ENCODE measurements at regions not wholly inside any gene's neighbourhood (a gene's known extent, or its start where the extent isn't known, plus 50 kb on each side); places are given as distances from the start of the nearest gene placed in this dataset.
A peak's percentile ranks its signal among the peaks of the same experiment; 100 is the strongest.
"Not testable (repeated sequence)": the region's sequence is repeated elsewhere in the genome, so short reads cannot be mapped to it uniquely, and the experiment has no call there.

DNA sequence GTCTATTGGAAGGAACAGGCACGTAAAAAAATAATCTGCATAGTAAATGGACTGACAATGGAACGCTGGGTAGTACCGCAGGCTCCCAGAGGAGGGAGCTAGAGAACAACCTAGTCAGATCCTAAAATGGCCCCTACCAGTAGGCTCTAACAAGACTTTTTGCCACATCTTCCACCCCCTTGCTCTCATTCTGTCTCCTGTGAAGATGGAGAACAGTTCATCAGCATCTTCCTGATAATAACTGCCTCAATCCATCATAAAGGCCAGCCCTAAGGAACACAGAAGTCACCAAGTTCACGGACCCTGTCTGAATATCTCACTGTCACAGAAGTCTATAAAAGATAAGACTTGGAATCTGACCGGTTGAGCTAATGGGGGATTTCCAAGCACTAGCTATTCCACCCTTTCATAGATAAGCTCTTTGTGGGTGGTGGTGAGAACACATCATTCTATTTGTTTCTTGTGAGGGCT is 133.4 kb downstream of the SLC1A3 start:
- intact Hi-C loops (cut with micrococcal nuclease), result loop anchor here (1.0 to 5.0 kb wide), 5 partner anchors 131 to 373 kb away; no protein-coding TSS in a partner anchor
- Mint-ChIP-seq H3K27me3 (peaks cover 25% of the 10 kb centered on the region), H3K36me3 (no peaks in the 10 kb centered on the region), H3K9me3 (no peaks in the 10 kb centered on the region), H3K4me3 (no peak overlapping the region), H3K4me1 (ENCODE audit: low read depth) (peaks cover 4% of the 10 kb centered on the region), H3K27ac (no peak overlapping the region)
- DNase-seq, result peak; percentile 84
- ChIA-PET POLR2A (interaction anchor here (1.2 kb wide), 1 partner anchor 128 kb away, joined by 3 read pairs; no protein-coding TSS in a partner anchor), CTCF (interaction anchor here (0.6 to 3.0 kb wide), 26 partner anchors 9 to 293 kb away, joined by 3 to 30 read pairs (median 3); partner anchors contain the start of gene NIPBL)

DNA sequence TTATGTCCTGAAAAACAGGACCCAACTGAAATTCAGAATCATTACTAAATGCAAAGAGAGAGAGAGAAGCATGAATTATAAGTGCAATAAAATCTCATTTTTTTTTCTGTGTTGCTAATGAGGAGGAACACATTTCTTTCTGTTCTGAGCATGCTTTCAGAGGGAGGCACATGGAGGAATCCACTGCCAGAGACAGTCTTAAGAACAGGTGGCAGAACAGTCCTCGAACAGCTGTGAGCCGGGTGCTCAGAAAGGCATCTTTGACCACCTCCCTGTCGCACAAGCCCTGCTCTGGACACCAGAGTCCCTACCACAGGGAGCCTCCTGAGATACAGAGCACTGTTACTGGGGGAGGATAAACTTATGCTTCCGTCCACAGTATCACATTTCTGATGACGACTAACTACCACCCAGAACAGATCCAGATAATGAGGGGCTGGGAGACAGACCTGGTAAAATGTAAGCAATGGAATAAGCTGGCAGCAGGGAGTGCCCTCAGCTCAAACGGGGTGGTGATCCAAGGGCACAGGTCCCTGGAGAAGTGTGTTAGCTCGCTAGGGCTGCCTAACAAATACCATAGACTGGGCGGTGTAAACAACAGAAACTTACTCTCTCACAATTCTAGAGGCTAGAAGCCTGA is 134.0 kb downstream of the SLC1A3 start:
- no peak for DNase-seq
- Mint-ChIP-seq H3K27me3 (peaks cover 31% of the 10 kb centered on the region), H3K9me3 (no peaks in the 10 kb centered on the region), H3K4me1 (ENCODE audit: low read depth) (peaks cover 8% of the 10 kb centered on the region), H3K4me3 (no peak overlapping the region), H3K27ac (no peak overlapping the region), H3K36me3 (no peaks in the 10 kb centered on the region)
- ChIA-PET POLR2A (interaction anchor here (1.2 kb wide), 1 partner anchor 127 kb away, joined by 3 read pairs; no protein-coding TSS in a partner anchor), CTCF (interaction anchor here (0.7 to 3.0 kb wide), 18 partner anchors 9 to 278 kb away, joined by 3 to 30 read pairs (median 4); partner anchors contain the start of gene NIPBL)
- intact Hi-C loops (cut with micrococcal nuclease), result no loop called here

DNA sequence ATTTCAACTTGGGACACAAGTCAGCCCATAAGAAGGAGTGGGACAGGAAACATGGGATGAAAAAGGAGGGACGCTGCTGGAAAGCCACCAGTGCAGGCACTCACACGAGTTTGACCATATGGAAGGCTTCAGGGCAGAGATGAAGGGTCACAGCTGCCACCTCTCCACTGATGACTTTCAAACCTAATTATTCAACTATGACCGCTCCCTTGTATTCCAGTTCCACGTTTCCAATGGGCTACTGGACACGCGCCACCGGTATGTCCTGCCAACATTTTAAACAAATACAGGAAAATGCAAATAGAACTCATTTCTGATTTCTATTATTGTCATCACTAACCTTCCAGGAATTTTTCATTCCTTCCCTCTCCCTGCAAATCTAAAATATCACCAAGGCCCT is 134.7 kb downstream of the SLC1A3 start:
- POLR2A ChIA-PET, result no interaction called here
- intact Hi-C loops (cut with micrococcal nuclease), result no loop called here
- Mint-ChIP-seq H3K27ac (no peak overlapping the region), H3K36me3 (no peaks in the 10 kb centered on the region), H3K9me3 (no peaks in the 10 kb centered on the region), H3K27me3 (peaks cover 36% of the 10 kb centered on the region), H3K4me3 (no peak overlapping the region), H3K4me1 (ENCODE audit: low read depth) (peaks cover 8% of the 10 kb centered on the region)
- CTCF ChIA-PET, result interaction anchor here (1.4 to 3.0 kb wide), 3 partner anchors 126 to 263 kb away, joined by 4 to 24 read pairs (median 23); no protein-coding TSS in a partner anchor
- no peak for DNase-seq

DNA sequence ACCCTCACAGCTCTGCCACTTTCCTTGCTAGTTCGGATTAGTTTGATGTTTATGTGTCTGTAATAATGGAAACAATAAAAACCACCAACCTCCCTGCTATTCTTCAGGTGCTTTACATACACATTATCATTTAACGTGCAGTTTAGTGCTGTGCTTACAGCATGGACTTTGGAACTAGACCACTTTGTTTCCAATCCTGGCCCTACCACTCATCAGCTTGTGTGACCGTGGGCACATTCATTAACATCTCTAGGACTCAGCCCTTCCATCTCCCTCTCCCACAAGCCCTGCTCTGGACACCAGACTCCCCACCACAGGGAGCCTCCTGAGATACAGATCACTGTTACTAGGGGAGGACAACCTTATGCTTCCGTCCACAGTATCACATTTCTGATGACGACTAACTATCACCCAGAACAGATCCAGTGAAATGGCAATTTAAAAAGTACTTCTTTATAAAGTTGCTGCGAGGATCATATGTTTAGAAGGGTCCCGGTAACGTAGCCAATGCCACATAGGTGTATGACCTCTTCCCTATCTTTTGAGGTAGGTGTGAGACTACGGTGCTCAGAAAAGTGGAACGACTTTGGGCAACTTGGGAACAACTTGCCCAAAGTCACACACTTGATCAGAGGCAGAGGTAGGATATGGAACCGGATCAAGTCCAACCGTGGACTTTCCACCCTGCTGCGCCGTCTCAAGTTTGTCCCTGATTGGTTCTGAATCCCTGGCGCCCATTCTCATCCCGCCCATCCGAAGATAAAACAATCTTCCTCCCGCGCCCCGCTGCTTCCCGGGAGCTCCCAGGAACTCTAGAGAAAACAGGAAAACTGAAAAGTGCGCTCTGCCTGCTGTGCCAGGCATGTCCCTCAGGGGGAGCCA is 132.4 kb upstream of the NIPBL start:
- H3K9me3 Mint-ChIP-seq, result no peaks in the 10 kb centered on the region
- H3K36me3 Mint-ChIP-seq, result no peaks in the 10 kb centered on the region
- DNase-seq, result no peak
- H3K27me3 Mint-ChIP-seq, result peaks cover 43% of the 10 kb centered on the region
- H3K27ac Mint-ChIP-seq, result no peak overlapping the region
- ChIA-PET CTCF (interaction anchor here (0.6 to 4.2 kb wide), 12 partner anchors 9 to 262 kb away, joined by 3 to 25 read pairs (median 4); no protein-coding TSS in a partner anchor), POLR2A (no interaction called here)
- peaks cover 8% of the 10 kb centered on the region for H3K4me1 Mint-ChIP-seq (ENCODE audit: low read depth)
- peak overlapping the region; percentile 78 for H3K4me3 Mint-ChIP-seq
- intact Hi-C loops (cut with micrococcal nuclease), result no loop called here

DNA sequence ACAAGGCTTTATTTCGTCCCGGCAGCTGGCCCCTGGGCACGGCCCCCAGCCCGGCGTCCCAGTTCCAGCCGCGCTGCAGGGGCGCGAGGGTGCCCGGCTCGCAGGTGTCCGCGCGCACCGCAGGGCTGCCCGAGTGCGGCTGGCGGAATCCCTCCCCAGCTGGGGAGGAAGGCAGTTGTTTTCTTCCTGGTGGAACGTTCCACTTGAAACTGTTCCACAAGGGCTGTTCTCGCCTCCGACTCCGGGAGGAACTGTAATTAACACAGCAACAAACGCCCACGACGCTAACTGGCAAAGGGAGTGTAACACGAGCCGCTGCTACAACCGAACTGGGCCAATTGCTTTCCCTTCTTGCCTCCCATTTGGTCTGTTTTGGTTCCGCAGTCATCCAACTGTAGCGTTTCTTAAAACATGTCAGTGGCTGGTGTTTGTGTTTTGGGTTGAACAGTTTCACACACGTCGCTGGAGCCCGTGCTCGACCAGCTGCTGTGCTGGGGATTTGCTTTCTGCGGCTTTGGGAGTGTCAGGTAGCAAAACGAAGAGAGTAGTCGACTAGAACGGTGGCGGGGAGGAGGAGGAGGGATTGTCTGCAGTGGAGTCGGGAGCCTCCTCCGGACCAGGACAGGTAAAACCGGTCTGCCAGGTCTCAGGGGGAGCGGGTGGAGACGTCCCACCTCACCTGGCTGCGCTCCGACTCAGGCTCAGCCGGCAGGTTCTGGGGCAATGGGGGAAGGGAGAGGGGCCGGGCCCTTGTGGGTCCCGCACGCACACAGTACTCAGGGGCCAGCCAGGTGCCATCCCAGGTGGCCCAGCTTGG is 131.6 kb upstream of the NIPBL start:
- ChIA-PET CTCF (interaction anchor here (0.6 to 4.2 kb wide), 10 partner anchors 8 to 261 kb away, joined by 3 to 25 read pairs (median 5); no protein-coding TSS in a partner anchor), POLR2A (no interaction called here)
- Mint-ChIP-seq H3K36me3 (no peaks in the 10 kb centered on the region), H3K4me3 (peak overlapping the region; percentile 78), H3K4me1 (ENCODE audit: low read depth) (peaks cover 8% of the 10 kb centered on the region), H3K9me3 (no peaks in the 10 kb centered on the region), H3K27ac (no peak overlapping the region), H3K27me3 (peaks cover 43% of the 10 kb centered on the region)
- peak; percentile 45 for DNase-seq
- intact Hi-C loops (cut with micrococcal nuclease), result loop anchor here (1.0 kb wide), 1 partner anchor 125 kb away; no protein-coding TSS in a partner anchor

DNA sequence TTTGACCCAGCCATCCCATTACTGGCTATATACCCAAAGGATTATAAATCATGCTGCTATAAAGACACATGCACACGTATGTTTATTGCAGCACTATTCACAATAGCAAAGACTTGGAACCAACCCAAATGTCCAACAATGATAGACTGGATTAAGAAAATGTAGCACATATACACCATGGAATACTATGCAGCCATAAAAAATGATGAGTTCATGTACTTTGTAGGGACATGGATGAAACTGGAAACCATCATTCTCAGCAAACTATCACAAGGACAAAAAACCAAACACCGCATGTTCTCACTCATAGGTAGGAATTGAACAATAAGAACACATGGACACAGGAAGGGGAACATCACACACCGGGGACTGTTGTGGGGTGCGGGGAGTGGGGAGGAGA is 128.8 kb upstream of the NIPBL start:
- CTCF ChIA-PET, H3K9me3 Mint-ChIP-seq: not testable (repeated sequence)

DNA sequence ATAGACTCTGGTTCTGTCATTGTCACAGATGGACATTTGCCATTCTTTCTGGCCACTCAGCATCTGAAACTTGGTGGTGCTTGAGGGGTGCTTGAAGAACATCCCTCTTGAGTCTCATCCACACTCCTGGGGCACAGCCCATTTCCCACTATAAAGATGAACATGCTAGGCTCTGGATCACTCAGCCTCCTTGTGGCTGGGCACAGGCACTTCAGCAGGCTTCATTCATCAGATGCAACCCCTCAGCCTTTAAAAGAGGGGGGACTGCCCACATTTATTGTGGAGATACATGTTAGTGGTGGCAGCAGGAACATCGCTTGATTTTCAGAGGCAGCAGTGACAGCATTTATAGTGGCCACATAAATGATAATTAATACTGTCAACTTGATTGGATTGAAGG is 124.7 kb upstream of the NIPBL start:
- H3K9me3 Mint-ChIP-seq, result no peaks in the 10 kb centered on the region
- ChIA-PET CTCF (no interaction called here), POLR2A (no interaction called here)
- peaks cover 10% of the 10 kb centered on the region for H3K27me3 Mint-ChIP-seq
- no peaks in the 10 kb centered on the region for H3K4me1 Mint-ChIP-seq (ENCODE audit: low read depth)
- no peak overlapping the region for H3K27ac Mint-ChIP-seq
- H3K36me3 Mint-ChIP-seq, result no peaks in the 10 kb centered on the region
- intact Hi-C loops (cut with micrococcal nuclease), result no loop called here
- no peak overlapping the region for H3K4me3 Mint-ChIP-seq
- DNase-seq, result no peak

More for the DNA sequence above, 128.8 kb upstream of the NIPBL start:
- H3K4me1 Mint-ChIP-seq (ENCODE audit: low read depth); H3K27ac Mint-ChIP-seq; H3K4me3 Mint-ChIP-seq; DNase-seq; H3K36me3 Mint-ChIP-seq; intact Hi-C loops (cut with micrococcal nuclease); POLR2A ChIA-PET: not testable (repeated sequence)
- peaks cover 42% of the 10 kb centered on the region for H3K27me3 Mint-ChIP-seq

DNA sequence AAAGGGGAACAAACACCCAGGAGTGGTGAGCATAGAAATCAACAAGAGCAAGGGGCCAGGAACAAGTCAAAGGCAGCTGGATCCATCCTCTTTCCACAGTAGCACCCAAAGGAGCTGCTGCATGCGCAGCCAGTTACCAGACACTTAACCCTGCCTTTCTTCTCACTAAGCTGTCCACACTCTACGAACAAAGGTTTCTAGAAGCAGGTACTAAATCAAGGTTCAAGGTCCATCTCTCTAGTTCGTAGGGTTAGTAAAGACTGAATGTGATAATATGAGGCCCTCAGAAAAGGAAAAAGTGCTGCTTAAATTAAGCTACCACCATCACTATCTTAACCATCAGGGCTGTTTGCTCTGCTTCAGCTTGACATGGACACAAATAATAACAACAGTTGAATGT is 121.2 kb upstream of the NIPBL start:
- H3K36me3 Mint-ChIP-seq, result no peaks in the 10 kb centered on the region
- no peaks in the 10 kb centered on the region for H3K4me1 Mint-ChIP-seq (ENCODE audit: low read depth)
- intact Hi-C loops (cut with micrococcal nuclease), result no loop called here
- DNase-seq, result no peak
- ChIA-PET POLR2A (no interaction called here), CTCF (interaction anchor here (1.0 to 1.2 kb wide), 3 partner anchors 11 to 27 kb away, joined by 3 to 5 read pairs (median 3); no protein-coding TSS in a partner anchor)
- no peaks in the 10 kb centered on the region for H3K9me3 Mint-ChIP-seq
- no peak overlapping the region for H3K4me3 Mint-ChIP-seq
- H3K27me3 Mint-ChIP-seq, result peaks cover 8% of the 10 kb centered on the region
- no peak overlapping the region for H3K27ac Mint-ChIP-seq

DNA sequence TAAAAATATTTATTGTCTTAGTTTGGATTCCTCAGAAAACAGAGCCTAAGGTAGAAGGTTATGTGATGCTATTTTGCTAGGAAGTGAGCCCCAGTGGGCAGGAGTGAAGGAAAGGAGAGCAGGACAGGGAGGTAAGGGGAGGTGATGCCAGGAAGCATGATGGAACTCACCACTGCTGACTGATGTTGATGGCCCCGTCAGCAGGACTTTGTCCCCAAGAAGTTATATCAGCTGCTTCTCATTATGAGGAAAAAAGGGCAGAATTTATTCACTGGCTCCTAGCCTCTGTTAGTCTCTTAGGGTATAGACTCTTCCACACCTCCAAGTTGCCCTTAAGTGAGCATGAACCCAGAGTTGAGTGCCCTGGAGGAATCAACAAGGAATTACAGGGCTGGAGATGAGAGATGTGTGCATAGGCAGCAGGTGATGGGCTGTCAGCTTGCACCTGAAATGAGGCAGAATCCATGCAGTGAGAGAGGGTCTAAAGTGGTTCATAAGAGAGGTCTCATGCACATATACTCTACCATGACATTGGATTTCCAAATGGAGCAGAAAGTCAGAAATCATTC is 120.6 kb upstream of the NIPBL start:
- POLR2A ChIA-PET, result no interaction called here
- Mint-ChIP-seq H3K4me3 (no peak overlapping the region), H3K27me3 (peaks cover 8% of the 10 kb centered on the region), H3K9me3 (no peaks in the 10 kb centered on the region), H3K4me1 (ENCODE audit: low read depth) (no peaks in the 10 kb centered on the region), H3K36me3 (no peaks in the 10 kb centered on the region), H3K27ac (no peak overlapping the region)
- DNase-seq, result no peak
- intact Hi-C loops (cut with micrococcal nuclease), result no loop called here
- CTCF ChIA-PET, result interaction anchor here (1.0 to 1.2 kb wide), 2 partner anchors 11 to 16 kb away, joined by 3 to 5 read pairs; no protein-coding TSS in a partner anchor

DNA sequence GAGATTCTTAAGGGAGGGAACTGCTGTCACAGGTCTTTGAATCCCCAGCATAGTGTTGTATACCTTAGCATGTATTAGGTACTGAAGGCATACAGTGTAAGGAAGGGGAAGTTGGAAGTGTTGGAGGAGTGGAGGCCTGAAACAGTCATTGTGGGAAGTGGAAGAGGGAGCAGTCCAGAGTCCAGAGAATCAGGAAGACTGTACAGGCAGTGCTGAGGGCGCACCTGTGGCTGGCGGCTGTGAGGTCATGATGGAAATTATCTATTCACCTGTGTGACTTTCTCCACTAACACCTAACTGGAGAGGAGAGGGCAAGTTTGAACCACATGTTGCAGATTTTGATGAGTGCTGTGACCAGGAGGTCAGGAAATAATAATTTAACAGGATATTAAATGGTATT is 119.7 kb upstream of the NIPBL start:
- DNase-seq, result no peak
- Mint-ChIP-seq H3K27ac (no peak overlapping the region), H3K4me3 (no peak overlapping the region), H3K36me3 (no peaks in the 10 kb centered on the region), H3K9me3 (no peaks in the 10 kb centered on the region), H3K4me1 (ENCODE audit: low read depth) (no peaks in the 10 kb centered on the region), H3K27me3 (peaks cover 7% of the 10 kb centered on the region)
- ChIA-PET POLR2A (no interaction called here), CTCF (no interaction called here)
- intact Hi-C loops (cut with micrococcal nuclease), result no loop called here

DNA sequence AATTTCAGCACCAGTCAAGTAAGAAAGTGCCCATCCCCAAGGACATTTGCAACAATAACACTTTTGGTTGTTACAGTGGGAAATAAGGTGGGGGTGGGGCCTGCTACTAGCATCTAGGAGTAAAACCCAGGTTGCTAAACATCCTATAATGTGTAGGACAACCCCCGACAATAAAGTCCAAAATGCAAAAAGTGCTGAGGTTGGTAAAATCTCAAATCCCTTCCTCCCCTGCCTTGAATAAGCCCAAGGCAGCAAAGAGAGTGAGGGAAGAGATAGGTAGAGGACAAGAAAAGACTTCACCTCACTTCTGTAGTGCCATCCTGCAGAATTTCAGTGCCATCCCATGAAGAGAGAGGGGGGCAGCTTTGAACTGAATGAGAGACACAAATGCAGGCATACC is 117.5 kb upstream of the NIPBL start:
- peaks cover 3% of the 10 kb centered on the region for H3K27me3 Mint-ChIP-seq
- H3K9me3 Mint-ChIP-seq, result no peaks in the 10 kb centered on the region
- intact Hi-C loops (cut with micrococcal nuclease), result no loop called here
- H3K36me3 Mint-ChIP-seq, result no peaks in the 10 kb centered on the region
- H3K4me3 Mint-ChIP-seq, result no peak overlapping the region
- ChIA-PET POLR2A (no interaction called here), CTCF (no interaction called here)
- no peaks in the 10 kb centered on the region for H3K4me1 Mint-ChIP-seq (ENCODE audit: low read depth)
- DNase-seq, result no peak
- H3K27ac Mint-ChIP-seq, result no peak overlapping the region
